Transverse colon (tissue), 4 donors: ENCODE measurements at regions not wholly inside any gene's neighbourhood (a gene's known extent, or its start where the extent isn't known, plus 50 kb on each side); places are given as distances from the start of the nearest gene placed in this dataset.

ENCODE experiments used
- DNase-seq: peaks from one replicate; pipeline ENCODE4 v3.0.0-alpha.2; 2019
- H3K27ac ChIP-seq, 4 donors: fragments of 200-600 bp; sonication (generic); 2 replicates each; pipeline ENCODE4 v1.5.1; 2016 to 2018; ENCODE audit warnings: inconsistent platforms in 4 of 4
- H3K27me3 ChIP-seq: fragments of 200-600 bp; sonication (generic); 2 replicates; pipeline ENCODE4 v1.5.1; 2017; ENCODE audit warnings: inconsistent platforms
- H3K36me3 ChIP-seq, 4 donors: fragments of 200-600 bp; sonication (generic); 2 replicates each; pipeline ENCODE4 v1.5.1; 2017 to 2019; ENCODE audit warnings: inconsistent platforms in 4 of 4
- H3K4me1 ChIP-seq, 4 donors: fragments of 200-600 bp; sonication (generic); 2 replicates each; pipeline ENCODE4 v1.5.1; 2017 to 2020; ENCODE audit warnings: inconsistent platforms in 4 of 4
- H3K4me3 ChIP-seq, 4 donors: fragments of 200-600 bp; sonication (generic); 1 replicate in 1 of 4; 2 replicates in 3 of 4; pipeline versions ENCODE4 v1.5.1 to v1.6.1; 2017 to 2019; ENCODE audit warnings: inconsistent platforms in 4 of 4
- H3K9me3 ChIP-seq, 2 donors: fragments of 200-600 bp; sonication (generic); 2 replicates each; pipeline ENCODE4 v1.5.1; 2017 to 2019; ENCODE audit warnings: inconsistent platforms in 2 of 2
- CTCF ChIP-seq, 5 experiments: fragments of 200-600 bp in 3 of 5; fragments of 450-650 bp in 2 of 5; sonication (generic) in 3 of 5; IDR thresholded peaks; 1 replicate in 2 of 5; 2 replicates in 3 of 5; pipeline ENCODE4 v1.5.1; 2016 to 2017; ENCODE audit warnings: antibody characterized with exemption in 5 of 5, inconsistent platforms in 3 of 5, mild to moderate bottlenecking in 2 of 5, moderate library complexity in 1 of 5
- EP300 ChIP-seq: sonication (generic); formaldehyde crosslinking; IDR thresholded peaks from one replicate; pipeline ENCODE4 v1.6.1; 2017; ENCODE audit warnings: antibody characterized with exemption, low read depth
- POLR2A ChIP-seq: fragments of 450-650 bp; IDR thresholded peaks from one replicate; pipeline ENCODE4 v1.6.1; 2016; ENCODE audit warnings: antibody characterized with exemption, mild to moderate bottlenecking, moderate library complexity
- POLR2AphosphoS5 ChIP-seq, 3 donors: sonication (generic); formaldehyde crosslinking; IDR thresholded peaks; one replicate each; pipeline ENCODE4 v1.6.1; 2016; ENCODE audit warnings: antibody characterized with exemption in 3 of 3
- WGBS, 2 donors: methylation state at CpG; one replicate each; pipeline ENCODE4 v1.1.5; 2018; ENCODE audit warnings: low coverage in 1 of 2; 5-methylcytosine and 5-hydroxymethylcytosine counted together
- in situ Hi-C, 4 donors: fragments of 200-750 bp; cut with MboI; loops; one replicate each; pipeline versions ENCODE4 v1.15.0 to v1.15.1; 2017; ENCODE audit warnings: low sequenced_read_pairs in 3 of 4, low pct_ligation_motif_present in 1 of 4, low pct_unique_long_range_greater_than_20kb in 1 of 4
- intact Hi-C: fragments of 100-400 bp; cut with DNase I; formaldehyde crosslinking; loops from one replicate; pipeline ENCODE4 v1.15.1; 2023; ENCODE audit warnings: low total_unique reads

GRCh38 chr22:27616033-27616432 lies 185.5 kb downstream of the MN1 start:
- TF ChIP-seq EP300 (no peak), CTCF (IDR thresholded peaks at IDR 0.05) (no peak), POLR2AphosphoS5 (IDR thresholded peaks at IDR 0.05) (no peak), POLR2A (no peak)
- Histone ChIP-seq H3K9me3 (no peaks in the 10 kb centered on the region), H3K27me3 (peaks cover 47% of the 10 kb centered on the region), H3K27ac (no peak overlapping the region), H3K36me3 (no peaks in the 10 kb centered on the region), H3K4me3 (no peak overlapping the region), H3K4me1 (peaks cover 0 to 5% (median 2%) of the 10 kb centered on the region in 4 donors)
- in situ Hi-C loops = no loop called here
- 33 to 46% methylated on average over 1 to 3 of the region's 3 CpGs for WGBS, 2 donors
- no peak for DNase-seq
- intact Hi-C loops = no loop called here

GRCh38 chr22:27617214-27617881 lies 184.2 kb downstream of the MN1 start:
- intact Hi-C loops = loop anchor here (1.0 kb wide), 1 partner anchor 9 kb away; no protein-coding TSS in a partner anchor
- in situ Hi-C loops = no loop called here
- no peak for TF ChIP-seq CTCF (IDR thresholded peaks at IDR 0.05)
- TF ChIP-seq POLR2AphosphoS5 (IDR thresholded peaks at IDR 0.05) = no peak
- no peak for TF ChIP-seq POLR2A
- TF ChIP-seq EP300 = no peak
- Histone ChIP-seq H3K4me3 (no peak overlapping the region), H3K4me1 (peaks cover 0 to 5% (median 2%) of the 10 kb centered on the region in 4 donors), H3K9me3 (no peaks in the 10 kb centered on the region), H3K36me3 (no peaks in the 10 kb centered on the region), H3K27me3 (peaks cover 37% of the 10 kb centered on the region), H3K27ac (no peak overlapping the region)
- WGBS, 2 donors = 54 to 78% methylated on average over 1 to 2 of the region's 2 CpGs
- no peak for DNase-seq

- in situ Hi-C loops = no loop called here
- Histone ChIP-seq H3K9me3 (no peaks in the 10 kb centered on the region), H3K27me3 (peaks cover 5% of the 10 kb centered on the region), H3K27ac (no peak overlapping the region), H3K4me1 (no peaks in the 10 kb centered on the region), H3K36me3 (no peaks in the 10 kb centered on the region), H3K4me3 (no peak overlapping the region)
- TF ChIP-seq POLR2A = no peak
- no peak for TF ChIP-seq EP300
- TF ChIP-seq POLR2AphosphoS5 (IDR thresholded peaks at IDR 0.05) = no peak
- TF ChIP-seq CTCF (IDR thresholded peaks at IDR 0.05) = no peak
- 86% methylated on average over 15 of the region's 15 CpGs; no CpG with 5 or more reads in 1 of the 2 donors for WGBS, 2 donors
- DNase-seq = no peak
- intact Hi-C loops = no loop called here
Observed at GRCh38 chr22:27620367-27621154, 181.0 kb downstream of the MN1 start.

- no peaks in the 10 kb centered on the region for H3K4me1 ChIP-seq
- H3K27me3 ChIP-seq = no peaks in the 10 kb centered on the region
- in situ Hi-C loops = no loop called here
- H3K27ac ChIP-seq = no peak overlapping the region
- H3K36me3 ChIP-seq = no peaks in the 10 kb centered on the region
- 71% methylated on average over 10 of the region's 10 CpGs; no CpG with 5 or more reads in 1 of the 2 donors for WGBS, 2 donors
- no peak for DNase-seq
- no peak overlapping the region for H3K4me3 ChIP-seq
- no peaks in the 10 kb centered on the region for H3K9me3 ChIP-seq
- intact Hi-C loops = no loop called here
- no peak for TF ChIP-seq EP300
- no peak for TF ChIP-seq POLR2A
- no peak for TF ChIP-seq CTCF (IDR thresholded peaks at IDR 0.05)
- TF ChIP-seq POLR2AphosphoS5 (IDR thresholded peaks at IDR 0.05) = no peak
Observed at GRCh38 chr22:27621486-27622070, 180.0 kb downstream of the MN1 start.
